ENCODE measurements at regions not wholly inside any gene's neighbourhood (a gene's known extent, or its start where the extent isn't known, plus 50 kb on each side); places are given as distances from the start of the nearest gene placed in this dataset.

- Mint-ChIP-seq H3K4me3 (no peak overlapping the region), H3K27me3 (ENCODE audit: insufficient read depth, low read depth, poor library complexity) (peaks cover 4% of the 10 kb centered on the region)
Observed at GRCh38 chr22:48744967-48745841, 1082.5 kb downstream of the BRD1 start.

More at GRCh38 chr22:48744967-48745841, 1082.5 kb downstream of the BRD1 start:
- no peaks in the 10 kb centered on the region for H4K20me1 ChIP-seq (replicated peaks; ENCODE audit: insufficient read depth)
- TF ChIP-seq JUNB (IDR thresholded peaks at IDR 0.05; ENCODE audit: unreplicated experiment): no peak
- no peak for TF ChIP-seq EZH2phosphoT487 (IDR thresholded peaks at IDR 0.05; ENCODE audit: unreplicated experiment)
- TF ChIP-seq ZNF462 (CRISPR knock-in tag; IDR thresholded peaks at IDR 0.05): no peak
- no peak for TF ChIP-seq STAT1 (IDR thresholded peaks at IDR 0.05; ENCODE audit: unreplicated experiment)
- no peak for TF ChIP-seq ETS1 (IDR thresholded peaks at IDR 0.05)
- H2AFZ ChIP-seq: no peak overlapping the region
- Mint-ChIP-seq H3K9me3 (no peaks in the 10 kb centered on the region), H3K36me3 (ENCODE audit: low read depth) (no peaks in the 10 kb centered on the region; the same call in 2 of the 3 replicates), H3K27ac (no peak overlapping the region), H3K4me1 (no peaks in the 10 kb centered on the region)
- no peaks in the 10 kb centered on the region for H3K4me1 ChIP-seq (ENCODE audit: insufficient read depth)
- no peak overlapping the region for H3K4me3 ChIP-seq
- H3K36me3 ChIP-seq (ENCODE audit: insufficient read depth): no peaks in the 10 kb centered on the region; the same call in 1 of the 2 replicates
- H3F3A ChIP-seq (replicated peaks; ENCODE audit: low read depth): no peaks in the 10 kb centered on the region
- no peak for ATAC-seq
- H3K4me2 ChIP-seq: no peak overlapping the region
- H3K27ac ChIP-seq (ENCODE audit: low read depth): no peak overlapping the region
- DNase-seq (ENCODE audit: low spot score): no peak
- no peaks in the 10 kb centered on the region for H3K27me3 ChIP-seq (ENCODE audit: insufficient read depth)
- H3K9me2 ChIP-seq (ENCODE audit: insufficient read depth): no peaks in the 10 kb centered on the region
- H3K79me2 ChIP-seq (replicated peaks; ENCODE audit: insufficient read depth): no peaks in the 10 kb centered on the region

Measured in GM23338 (cell line).